Nucleus accumbens (tissue), 56 donors: ENCODE measurements at regions not wholly inside any gene's neighbourhood (a gene's known extent, or its start where the extent isn't known, plus 50 kb on each side); places are given as distances from the start of the nearest gene placed in this dataset.

Experiments
- DNase-seq, 56 donors: peaks; one replicate each; lab custom pipeline; 2025; lab: John Stamatoyannopoulos, UW

GRCh38 chr6:82017288-82017687 is 230.3 kb downstream of the IBTK start:
- no peak for DNase-seq

- no peak for DNase-seq
These were observed 232.0 kb downstream of the IBTK start for GRCh38 chr6:82015526-82015925.

- DNase-seq = no peak
These were observed 232.5 kb downstream of the IBTK start for GRCh38 chr6:82015043-82015442.

GRCh38 chr6:82013561-82014530 is 233.7 kb downstream of the IBTK start:
- DNase-seq = no peak

- DNase-seq = no peak
These were observed 241.4 kb downstream of the IBTK start for GRCh38 chr6:82006027-82006738.

- no peak for DNase-seq
These were observed 247.0 kb downstream of the IBTK start for GRCh38 chr6:82000551-82000950.

GRCh38 chr6:81999826-82000225 is 247.3 kb upstream of the TENT5A start:
- no peak for DNase-seq

- DNase-seq = no peak
These were observed 246.8 kb upstream of the TENT5A start for GRCh38 chr6:81999270-81999669.

GRCh38 chr6:81998432-81998831 is 246.0 kb upstream of the TENT5A start:
- DNase-seq = no peak

- no peak for DNase-seq
These were observed 244.8 kb upstream of the TENT5A start for GRCh38 chr6:81997090-81997926.

- DNase-seq = no peak
These were observed 243.9 kb upstream of the TENT5A start for GRCh38 chr6:81996414-81996813.

GRCh38 chr6:81995548-81996289 is 243.2 kb upstream of the TENT5A start:
- DNase-seq = no peak

- no peak for DNase-seq
These were observed 236.4 kb upstream of the TENT5A start for GRCh38 chr6:81988871-81989270.

- no peak for DNase-seq
These were observed 236.0 kb upstream of the TENT5A start for GRCh38 chr6:81988446-81988845.

GRCh38 chr6:81987293-81987692 is 234.8 kb upstream of the TENT5A start:
- no peak for DNase-seq

- no peak for DNase-seq
These were observed 232.7 kb upstream of the TENT5A start for GRCh38 chr6:81985191-81985590.

- no peak for DNase-seq
These were observed 232.1 kb upstream of the TENT5A start for GRCh38 chr6:81984599-81984998.

- DNase-seq = no peak
These were observed 229.3 kb upstream of the TENT5A start for GRCh38 chr6:81981812-81982211.

- no peak for DNase-seq
These were observed 227.3 kb upstream of the TENT5A start for GRCh38 chr6:81979767-81980166.

GRCh38 chr6:81979329-81979728 is 226.8 kb upstream of the TENT5A start:
- DNase-seq = no peak
